SK-N-SH treated with all-trans-retinoic acid at 6 μM for 48 hours (cell line): ENCODE measurements at regions not wholly inside any gene's neighbourhood (a gene's known extent, or its start where the extent isn't known, plus 50 kb on each side); places are given as distances from the start of the nearest gene placed in this dataset.

Experiments used
- ATAC-seq: fragments of 200-7000 bp; cut with Tn5 transposase; 3 replicates; pipeline ENCODE4 v1.9.1; 2020; ENCODE audit warnings: mild to moderate bottlenecking, moderate library complexity
- ARNTL ChIP-seq: fragments of 450-650 bp; formaldehyde crosslinking; IDR thresholded peaks from 2 replicates; pipeline ENCODE4 v1.5.0; 2020; ENCODE audit warnings: low read depth, mild to moderate bottlenecking, moderate library complexity, borderline replicate concordance
- CREB5 ChIP-seq: fragments of 250-450 bp; sonication (Bioruptor Pico); IDR thresholded peaks from 2 replicates; pipeline ENCODE4 v1.5.1; 2020; ENCODE audit warnings: low read depth, mild to moderate bottlenecking, moderate library complexity
- CSDC2 ChIP-seq: fragments of 250-450 bp; sonication (Bioruptor Pico); IDR thresholded peaks from 2 replicates; pipeline ENCODE4 v1.5.0; 2020; ENCODE audit warnings: mild to moderate bottlenecking, moderate library complexity
- CSRNP3 ChIP-seq: fragments of 250-450 bp; sonication (Bioruptor Pico); IDR thresholded peaks from 2 replicates; pipeline ENCODE4 v1.5.1; 2021; ENCODE audit warnings: mild to moderate bottlenecking, moderate library complexity
- ESRRG ChIP-seq: fragments of 250-450 bp; sonication (Bioruptor Pico); IDR thresholded peaks from 2 replicates; pipeline ENCODE4 v1.6.1; 2021; ENCODE audit warnings: mild to moderate bottlenecking
- ISL1 ChIP-seq: fragments of 250-450 bp; sonication (Bioruptor Pico); IDR thresholded peaks from 2 replicates; pipeline ENCODE4 v2.1.2; 2022; ENCODE audit warnings: mild to moderate bottlenecking, moderate library complexity
- OSR1 ChIP-seq: fragments of 250-450 bp; sonication (Bioruptor Pico); IDR thresholded peaks from 2 replicates; pipeline ENCODE4 v1.8.0; 2022; ENCODE audit warnings: moderate library complexity, mild to moderate bottlenecking, inconsistent platforms
- POU6F1 ChIP-seq: fragments of 250-450 bp; sonication (Bioruptor Pico); IDR thresholded peaks from 2 replicates; pipeline ENCODE4 v1.8.0; 2021; ENCODE audit warnings: low read depth, mild to moderate bottlenecking, moderate library complexity, borderline replicate concordance
- PPARA ChIP-seq: fragments of 250-450 bp; sonication (Bioruptor Pico); IDR thresholded peaks from 2 replicates; pipeline ENCODE4 v1.5.0; 2020; ENCODE audit warnings: mild to moderate bottlenecking, borderline replicate concordance
- RARB ChIP-seq: fragments of 250-450 bp; sonication (Bioruptor Pico); IDR thresholded peaks from 2 replicates; pipeline ENCODE4 v1.8.0; 2021; ENCODE audit warnings: mild to moderate bottlenecking, moderate library complexity
- SNAI2 ChIP-seq: fragments of 250-450 bp; sonication (Bioruptor Pico); IDR thresholded peaks from 2 replicates; pipeline ENCODE4 v1.5.0; 2020; ENCODE audit warnings: mild to moderate bottlenecking, moderate library complexity
- TOX ChIP-seq: fragments of 250-450 bp; sonication (Bioruptor Pico); IDR thresholded peaks from 2 replicates; pipeline ENCODE4 v1.8.0; 2021; ENCODE audit warnings: mild to moderate bottlenecking, moderate library complexity, borderline replicate concordance
- ZC3H10 ChIP-seq: fragments of 250-450 bp; sonication (Bioruptor Pico); IDR thresholded peaks from 2 replicates; pipeline ENCODE4 v1.5.1; 2021; ENCODE audit warnings: mild to moderate bottlenecking, moderate library complexity
- ZFP3 ChIP-seq: fragments of 250-450 bp; sonication (Bioruptor Pico); IDR thresholded peaks from 2 replicates; pipeline ENCODE4 v1.5.0; 2020; ENCODE audit warnings: mild to moderate bottlenecking, moderate library complexity
- ZFP30 ChIP-seq: fragments of 450-650 bp; formaldehyde crosslinking; IDR thresholded peaks from 2 replicates; pipeline ENCODE4 v1.5.0; 2022; ENCODE audit warnings: mild to moderate bottlenecking, moderate library complexity
- ZNF565 ChIP-seq: fragments of 450-650 bp; formaldehyde crosslinking; conservative IDR thresholded peaks from 2 replicates; pipeline ENCODE4 v1.5.0; 2020; ENCODE audit warnings: low read depth, mild to moderate bottlenecking, moderate library complexity
- ZNF70 ChIP-seq: fragments of 450-650 bp; formaldehyde crosslinking; IDR thresholded peaks from 2 replicates; pipeline ENCODE4 v1.5.0; 2020; ENCODE audit warnings: mild to moderate bottlenecking, moderate library complexity
- ZNF8 ChIP-seq: fragments of 450-650 bp; formaldehyde crosslinking; IDR thresholded peaks from 2 replicates; pipeline ENCODE4 v1.5.0; 2020; ENCODE audit warnings: mild to moderate bottlenecking, moderate library complexity

GRCh38 chr9:103533318-103533717, 538.2 kb downstream of the CYLC2 start:
- TF ChIP-seq ZFP30 (CRISPR knock-in tag) (no peak), ZNF565 (CRISPR knock-in tag) (no peak), SNAI2 (CRISPR knock-in tag) (no peak), OSR1 (CRISPR knock-in tag) (no peak), ESRRG (no peak), CSDC2 (CRISPR knock-in tag) (no peak), CSRNP3 (no peak), CREB5 (CRISPR knock-in tag) (no peak), ZC3H10 (no peak), ZNF70 (CRISPR knock-in tag) (no peak)
- ATAC-seq: no peak

GRCh38 chr9:103537426-103537825, 542.3 kb downstream of the CYLC2 start:
- no peak for ATAC-seq
- TF ChIP-seq ZNF70 (CRISPR knock-in tag) (no peak), ZC3H10 (no peak), ESRRG (no peak)

GRCh38 chr9:103545260-103545659, 548.8 kb upstream of the SMC2 start:
- TF ChIP-seq ISL1 (CRISPR knock-in tag): no peak
- TF ChIP-seq CSDC2 (CRISPR knock-in tag): no peak
- TF ChIP-seq, all 23 proteins: peak for 0
- no peak for ATAC-seq

GRCh38 chr9:103552712-103553111, 541.4 kb upstream of the SMC2 start:
- no peak for ATAC-seq
- TF ChIP-seq ZNF565 (CRISPR knock-in tag) (no peak), TOX (no peak), ZC3H10 (no peak), CREB5 (CRISPR knock-in tag) (no peak)

- TF ChIP-seq CSRNP3: no peak
- no peak for TF ChIP-seq CREB5 (CRISPR knock-in tag)
- no peak for TF ChIP-seq ZFP3 (CRISPR knock-in tag)
- TF ChIP-seq ARNTL (CRISPR knock-in tag): no peak
- TF ChIP-seq ZFP30 (CRISPR knock-in tag): no peak
- no peak for TF ChIP-seq ZNF70 (CRISPR knock-in tag)
- no peak for TF ChIP-seq PPARA (CRISPR knock-in tag)
- no peak for TF ChIP-seq ZNF565 (CRISPR knock-in tag)
- no peak for TF ChIP-seq TOX
- no peak for TF ChIP-seq SNAI2 (CRISPR knock-in tag)
- no peak for TF ChIP-seq ZNF8 (CRISPR knock-in tag)
- TF ChIP-seq RARB (CRISPR knock-in tag): no peak
- no peak for TF ChIP-seq ZC3H10
- no peak for TF ChIP-seq POU6F1 (CRISPR knock-in tag)
- ATAC-seq: no peak
Measured at GRCh38 chr9:103574056-103574455, 520.1 kb upstream of the SMC2 start.
